Brain microvascular endothelial cell (primary cell): ENCODE measurements at regions not wholly inside any gene's neighbourhood (a gene's known extent, or its start where the extent isn't known, plus 50 kb on each side); places are given as distances from the start of the nearest gene placed in this dataset.
A peak's percentile ranks its signal among the peaks of the same experiment; 100 is the strongest.

ENCODE experiments used
- DNase-seq: peaks from one replicate; pipeline ENCODE4 v3.0.0-alpha.2; 2020
- H3K27ac ChIP-seq: fragments of 250-450 bp; sonication (Bioruptor Pico); 2 replicates; pipeline ENCODE4 v1.5.1; 2020; ENCODE audit warnings: mild to moderate bottlenecking, moderate library complexity
- H3K27me3 ChIP-seq: fragments of 250-450 bp; sonication (Bioruptor Pico); replicated peaks from 2 replicates; pipeline ENCODE4 v1.5.1; 2020; ENCODE audit warnings: mild to moderate bottlenecking
- H3K36me3 ChIP-seq: fragments of 250-450 bp; sonication (Bioruptor Pico); replicated peaks from 2 replicates; pipeline ENCODE4 v1.5.1; 2020; ENCODE audit warnings: mild to moderate bottlenecking
- H3K4me3 ChIP-seq: 2 replicates; pipeline ENCODE4 v1.5.1; 2011; ENCODE audit warnings: low read depth, mild to moderate bottlenecking, control low read depth, low read length, moderate library complexity
- in situ Hi-C: cut with HindIII; loops from 2 replicates; pipeline ENCODE4 v1.10.0; 2017; ENCODE audit warnings: low sequenced_read_pairs, low pct_ligation_motif_present
- TF ChIP-seq, protein P1 (sequence below): IDR thresholded peaks from 2 replicates; pipeline ENCODE4 v1.5.1; 2011; ENCODE audit warnings: low read depth, mild to moderate bottlenecking, moderate library complexity, low read length, control low read depth, inconsistent platforms; ENCODE audit errors: missing control alignments

- in situ Hi-C loops = no loop called here
- H3K36me3 ChIP-seq = no peaks in the 10 kb centered on the region
- no peak for DNase-seq
- H3K27ac ChIP-seq = no peak overlapping the region
- no peak overlapping the region for H3K4me3 ChIP-seq
- no peaks in the 10 kb centered on the region for H3K27me3 ChIP-seq
- TF ChIP-seq, protein P1, sequence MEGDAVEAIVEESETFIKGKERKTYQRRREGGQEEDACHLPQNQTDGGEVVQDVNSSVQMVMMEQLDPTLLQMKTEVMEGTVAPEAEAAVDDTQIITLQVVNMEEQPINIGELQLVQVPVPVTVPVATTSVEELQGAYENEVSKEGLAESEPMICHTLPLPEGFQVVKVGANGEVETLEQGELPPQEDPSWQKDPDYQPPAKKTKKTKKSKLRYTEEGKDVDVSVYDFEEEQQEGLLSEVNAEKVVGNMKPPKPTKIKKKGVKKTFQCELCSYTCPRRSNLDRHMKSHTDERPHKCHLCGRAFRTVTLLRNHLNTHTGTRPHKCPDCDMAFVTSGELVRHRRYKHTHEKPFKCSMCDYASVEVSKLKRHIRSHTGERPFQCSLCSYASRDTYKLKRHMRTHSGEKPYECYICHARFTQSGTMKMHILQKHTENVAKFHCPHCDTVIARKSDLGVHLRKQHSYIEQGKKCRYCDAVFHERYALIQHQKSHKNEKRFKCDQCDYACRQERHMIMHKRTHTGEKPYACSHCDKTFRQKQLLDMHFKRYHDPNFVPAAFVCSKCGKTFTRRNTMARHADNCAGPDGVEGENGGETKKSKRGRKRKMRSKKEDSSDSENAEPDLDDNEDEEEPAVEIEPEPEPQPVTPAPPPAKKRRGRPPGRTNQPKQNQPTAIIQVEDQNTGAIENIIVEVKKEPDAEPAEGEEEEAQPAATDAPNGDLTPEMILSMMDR = no peak
These were observed 116.3 kb upstream of the HNRNPU start for GRCh38 chr1:244980605-244981004.

DNA sequence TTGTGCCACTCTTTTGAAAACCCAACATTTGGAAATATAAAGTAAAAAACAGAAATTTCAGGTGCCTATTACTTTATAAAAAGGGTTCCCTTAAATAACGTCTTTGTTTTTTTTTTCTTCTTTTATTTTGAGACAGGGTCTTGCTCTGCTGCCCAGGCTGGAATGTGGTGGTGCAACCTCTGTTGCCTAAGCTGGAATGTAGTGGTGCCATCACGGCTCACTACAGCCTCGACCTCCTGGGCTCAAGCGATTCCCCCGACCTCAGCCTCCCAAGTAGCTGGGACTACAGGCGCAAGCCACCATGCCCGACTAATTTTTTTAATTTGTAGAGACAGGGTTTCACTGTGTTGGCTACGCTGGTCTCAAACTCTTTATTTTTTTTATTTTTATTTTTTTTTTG lies 110.2 kb upstream of the HNRNPU start:
- Histone ChIP-seq H3K27me3 (no peaks in the 10 kb centered on the region), H3K4me3 (no peak overlapping the region), H3K36me3 (no peaks in the 10 kb centered on the region), H3K27ac (no peak overlapping the region)
- TF ChIP-seq, protein P1 = no peak
- no peak for DNase-seq
- in situ Hi-C loops = no loop called here

DNA sequence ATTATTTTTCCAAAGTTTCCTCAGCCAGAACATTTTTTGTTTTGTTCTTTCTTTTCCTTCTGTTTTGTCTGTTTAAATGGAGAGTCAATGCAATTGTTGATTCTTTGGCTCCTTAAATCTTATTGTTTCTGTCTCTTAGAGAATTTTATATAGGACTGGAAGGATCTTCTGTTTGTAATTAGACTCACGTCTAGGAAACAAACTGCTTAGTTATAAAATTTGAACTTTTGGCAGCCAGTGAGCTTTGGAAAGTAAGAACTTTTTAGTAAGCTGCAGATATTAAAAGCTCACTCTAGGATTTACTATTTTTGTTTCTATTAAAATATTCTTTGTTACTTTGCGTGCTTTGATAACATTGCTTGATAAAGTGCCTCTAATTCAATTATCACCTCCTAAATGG lies 109.8 kb upstream of the HNRNPU start:
- in situ Hi-C loops = no loop called here
- Histone ChIP-seq H3K27me3 (no peaks in the 10 kb centered on the region), H3K4me3 (no peak overlapping the region), H3K36me3 (no peaks in the 10 kb centered on the region), H3K27ac (no peak overlapping the region)
- TF ChIP-seq, protein P1 = no peak
- no peak for DNase-seq

DNA sequence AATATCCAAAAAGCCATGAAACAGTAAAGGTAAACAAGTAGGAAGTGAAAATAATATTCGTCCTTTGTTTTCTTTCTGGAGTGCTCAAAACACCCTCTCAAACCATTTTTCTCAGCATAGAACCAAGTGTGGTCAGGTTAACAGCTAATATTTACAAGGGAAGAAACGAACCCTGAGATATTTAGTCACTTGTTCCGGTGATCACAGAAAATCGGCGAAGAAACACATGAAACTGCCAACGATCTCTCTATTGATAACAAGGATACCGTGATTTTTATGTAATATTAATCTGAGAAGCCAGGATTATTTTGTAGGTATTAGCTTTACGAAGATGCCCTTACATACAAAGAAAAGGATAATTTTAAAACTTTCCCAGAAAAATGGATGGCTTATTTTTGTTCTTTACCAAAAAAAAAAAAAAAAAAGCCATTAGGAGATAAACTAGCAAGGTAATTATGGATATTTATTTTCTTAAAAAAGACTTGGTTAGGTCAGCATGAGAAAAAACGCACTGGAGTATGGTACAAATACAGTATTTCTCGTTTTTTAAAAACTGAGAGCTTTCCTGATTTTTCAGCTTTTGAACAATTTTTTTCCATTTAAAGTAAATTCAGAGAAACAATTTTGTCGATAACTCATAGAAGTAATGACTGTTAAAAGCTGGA lies 107.3 kb upstream of the HNRNPU start:
- no peak for DNase-seq
- in situ Hi-C loops = no loop called here
- no peaks in the 10 kb centered on the region for H3K27me3 ChIP-seq
- H3K36me3 ChIP-seq = no peaks in the 10 kb centered on the region
- H3K4me3 ChIP-seq = peak overlapping the region; percentile 75
- peak overlapping the region; percentile 100 for H3K27ac ChIP-seq
- TF ChIP-seq, protein P1 = no peak

DNA sequence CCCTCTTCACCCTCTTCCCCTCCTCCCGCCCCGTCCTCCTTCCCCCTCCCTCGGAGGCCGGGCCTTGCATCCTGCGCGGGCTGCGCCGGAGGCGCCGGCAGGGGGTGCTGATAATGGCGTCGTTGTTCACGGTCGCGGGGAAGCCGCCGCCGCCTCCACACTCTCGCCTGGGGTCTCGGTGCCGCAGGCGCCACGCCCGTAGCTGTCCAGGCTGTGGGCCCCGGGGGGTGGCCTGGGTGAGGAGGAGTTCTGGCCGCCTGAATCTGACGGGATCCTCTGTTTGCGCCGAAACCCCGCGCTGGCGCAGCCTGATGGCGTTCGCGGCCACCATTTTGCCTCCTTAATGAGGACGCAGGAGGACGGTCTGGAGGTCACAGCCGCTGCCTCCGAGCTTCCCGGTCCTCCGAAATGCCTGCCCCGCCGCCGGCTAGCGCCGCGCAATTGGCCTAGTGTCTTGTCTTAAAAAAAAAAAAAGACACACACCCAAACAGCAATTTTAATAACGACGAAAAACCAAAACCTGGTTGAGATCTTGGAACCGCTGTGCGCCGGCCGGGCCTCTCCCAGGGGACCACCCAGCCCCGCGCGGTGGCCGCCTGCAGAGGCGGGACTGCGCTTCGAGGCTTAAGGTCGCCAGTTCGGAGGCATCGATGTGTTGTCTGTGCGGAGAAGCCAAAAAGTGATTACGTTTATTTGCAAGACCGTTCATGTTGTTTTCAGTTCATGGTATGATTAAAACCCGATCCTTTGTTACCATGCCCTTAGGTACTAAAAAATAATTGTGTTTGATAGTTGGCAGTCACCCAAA lies 106.6 kb upstream of the HNRNPU start:
- H3K27me3 ChIP-seq = no peaks in the 10 kb centered on the region

More for the DNA sequence above, 106.6 kb upstream of the HNRNPU start:
- DNase-seq = peak; percentile 94
- H3K4me3 ChIP-seq = peak overlapping the region; percentile 75
- H3K36me3 ChIP-seq = no peaks in the 10 kb centered on the region
- TF ChIP-seq, protein P1 = peak; percentile 66
- in situ Hi-C loops = no loop called here
- H3K27ac ChIP-seq = peak overlapping the region; percentile 100
